ENCODE measurements at regions not wholly inside any gene's neighbourhood (a gene's known extent, or its start where the extent isn't known, plus 50 kb on each side); places are given as distances from the start of the nearest gene placed in this dataset.

DNA sequence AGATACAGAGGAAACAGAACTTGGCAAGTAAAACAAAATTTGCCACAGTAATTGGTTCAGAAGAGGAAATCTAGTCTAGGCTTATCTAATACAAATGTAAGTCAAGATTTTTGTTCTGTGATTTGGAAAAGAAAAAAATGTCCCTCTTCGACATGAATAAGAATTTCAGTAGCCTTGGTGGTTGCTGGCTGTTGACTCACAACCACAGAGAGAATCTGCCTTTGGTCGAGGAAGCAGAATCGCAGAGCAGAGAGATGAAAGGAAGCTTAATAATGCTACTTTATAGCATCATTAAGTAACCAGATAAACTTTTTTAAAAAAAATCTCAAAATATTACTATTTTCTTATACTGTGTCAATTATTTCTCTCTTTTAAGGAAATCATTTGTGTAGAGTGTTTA lies 1096.6 kb downstream of the FLRT2 start:
- no peaks in the 10 kb centered on the region for H3K36me3 ChIP-seq (ENCODE audit: control insufficient read depth in 2 of 2, insufficient read depth in 2 of 2, low read length in 1 of 2)
- no peaks in the 10 kb centered on the region for H3K9me3 ChIP-seq (replicated peaks; ENCODE audit: control insufficient read depth, insufficient read depth, low read length)
- BruUV-seq (replicated peaks): no TSS peak
- H3K27ac ChIP-seq (ENCODE audit: control insufficient read depth, insufficient read depth): no peak overlapping the region
- H4K20me1 ChIP-seq (ENCODE audit: control insufficient read depth, insufficient read depth): no peaks in the 10 kb centered on the region
- H3K79me2 ChIP-seq (ENCODE audit: control insufficient read depth, insufficient read depth, low read length): no peaks in the 10 kb centered on the region
- no peak for ATAC-seq
- no peaks in the 10 kb centered on the region for H3K27me3 ChIP-seq (replicated peaks in 1 of 2; ENCODE audit: control insufficient read depth in 2 of 2, insufficient read depth in 2 of 2, low read length in 1 of 2)
- in situ Hi-C loops (cut with MboI) (no loop called here), intact Hi-C loops (cut with micrococcal nuclease; ENCODE audit: unreplicated experiment) (no loop called here)
- SMC1A ChIA-PET (ENCODE audit: uncharacterized antibody, unreplicated experiment): no interaction called here
- no peaks in the 10 kb centered on the region for H3K4me1 ChIP-seq (ENCODE audit: control insufficient read depth, insufficient read depth, low read length)
- H2AFZ ChIP-seq (ENCODE audit: control insufficient read depth, low read depth, low read length): no peak overlapping the region
- no peak for TF ChIP-seq HDGF (IDR thresholded peaks at IDR 0.05)
- TF ChIP-seq, protein P1, sequence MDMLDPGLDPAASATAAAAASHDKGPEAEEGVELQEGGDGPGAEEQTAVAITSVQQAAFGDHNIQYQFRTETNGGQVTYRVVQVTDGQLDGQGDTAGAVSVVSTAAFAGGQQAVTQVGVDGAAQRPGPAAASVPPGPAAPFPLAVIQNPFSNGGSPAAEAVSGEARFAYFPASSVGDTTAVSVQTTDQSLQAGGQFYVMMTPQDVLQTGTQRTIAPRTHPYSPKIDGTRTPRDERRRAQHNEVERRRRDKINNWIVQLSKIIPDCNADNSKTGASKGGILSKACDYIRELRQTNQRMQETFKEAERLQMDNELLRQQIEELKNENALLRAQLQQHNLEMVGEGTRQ (IDR thresholded peaks at IDR 0.05; ENCODE audit: borderline replicate concordance, low read depth, low read length): no peak
- TF ChIP-seq TCF12 (IDR thresholded peaks at IDR 0.05; ENCODE audit: low read depth, low read length): no peak
- TF ChIP-seq KDM1A (IDR thresholded peaks at IDR 0.05; ENCODE audit: borderline replicate concordance): no peak
- TF ChIP-seq POLR2AphosphoS5 (IDR thresholded peaks at IDR 0.05; ENCODE audit: low read length): no peak
- no peak for TF ChIP-seq NRF1 (conservative IDR thresholded peaks at IDR 0.05; ENCODE audit: low read depth, low read length)
- TF ChIP-seq TAF1 (IDR thresholded peaks at IDR 0.05; ENCODE audit: borderline replicate concordance, low read depth, low read length): no peak
- TF ChIP-seq IKZF1 (conservative IDR thresholded peaks at IDR 0.05): no peak
- no peak for TF ChIP-seq NFYA (IDR thresholded peaks at IDR 0.05; ENCODE audit: borderline replicate concordance, low read depth, low read length)
- no peak for TF ChIP-seq POLR2AphosphoS2 (IDR thresholded peaks at IDR 0.05; ENCODE audit: low read depth, low read length)
- TF ChIP-seq NFIC (IDR thresholded peaks at IDR 0.05; ENCODE audit: low read depth, low read length): no peak
- no peak for TF ChIP-seq RUNX3 (IDR thresholded peaks at IDR 0.05; ENCODE audit: low read length)
- no peak for TF ChIP-seq HCFC1 (IDR thresholded peaks at IDR 0.05; ENCODE audit: low read length)
- no peak overlapping the region for H3K9ac ChIP-seq (ENCODE audit: control insufficient read depth, insufficient read depth, low read length)
- WGBS (ENCODE audit: insufficient coverage, insufficient replicate concordance, low lambda C conversion rate, missing lambda C conversion rate): 12% methylated on average over 3 of the region's 3 CpGs
- H3K4me2 ChIP-seq (ENCODE audit: control insufficient read depth, insufficient read depth): no peak overlapping the region
- DNase-seq (ENCODE audit: low read depth, low spot score): no peak
- FAIRE-seq: no peak
- CTCF ChIA-PET: no interaction called here
- POLR2A ChIA-PET: no interaction called here
- RAD21 ChIA-PET (ENCODE audit: unreplicated experiment): no interaction called here
- no peak overlapping the region for H3K4me3 ChIP-seq
